ENCODE measurements at regions not wholly inside any gene's neighbourhood (a gene's known extent, or its start where the extent isn't known, plus 50 kb on each side); places are given as distances from the start of the nearest gene placed in this dataset.
A peak's percentile ranks its signal among the peaks of the same experiment; 100 is the strongest.
"Not testable (repeated sequence)": the region's sequence is repeated elsewhere in the genome, so short reads cannot be mapped to it uniquely, and the experiment has no call there.

DNA sequence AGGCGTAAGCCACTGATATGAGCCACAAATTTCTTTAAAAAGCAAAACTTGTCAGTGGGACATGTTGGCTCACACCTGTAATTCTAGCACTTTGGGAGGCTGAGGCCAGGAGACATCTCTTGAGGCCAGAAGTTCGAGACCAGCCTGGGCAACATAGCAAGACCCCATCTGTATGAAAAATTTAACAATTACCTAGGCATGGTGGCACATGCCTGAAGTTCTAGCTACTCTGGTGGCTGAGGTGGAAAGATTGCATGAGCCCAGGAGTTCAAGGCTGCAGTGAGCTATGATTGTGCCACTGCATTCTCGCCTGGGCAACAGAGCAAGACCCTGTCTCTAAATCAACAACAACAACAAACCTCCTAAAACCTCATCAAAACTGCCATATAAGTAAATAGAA is 147.6 kb upstream of the BARHL2 start:
- no peak for DNase-seq

DNA sequence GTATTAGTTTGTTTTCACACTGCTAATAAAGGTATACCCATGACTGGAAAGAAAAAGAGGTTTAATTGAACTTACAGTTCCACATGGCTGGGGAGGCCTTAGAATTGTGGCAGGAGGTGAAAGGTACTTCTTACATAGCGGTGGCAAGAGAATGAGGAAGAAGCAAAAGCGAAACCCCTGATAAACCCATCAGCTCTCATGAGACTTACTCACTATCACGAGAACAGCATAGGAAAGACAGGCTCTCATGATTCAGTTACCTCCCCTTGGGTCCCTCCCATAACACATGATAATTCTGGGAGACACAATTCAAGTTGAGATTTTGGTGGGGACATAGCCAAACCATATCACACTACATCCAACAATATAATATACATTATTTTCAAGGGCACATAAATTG is 145.7 kb upstream of the BARHL2 start:
- no peak for DNase-seq

- not testable (repeated sequence) for DNase-seq
Observed at GRCh38 chr1:90861421-90861820, 144.3 kb upstream of the BARHL2 start.

DNA sequence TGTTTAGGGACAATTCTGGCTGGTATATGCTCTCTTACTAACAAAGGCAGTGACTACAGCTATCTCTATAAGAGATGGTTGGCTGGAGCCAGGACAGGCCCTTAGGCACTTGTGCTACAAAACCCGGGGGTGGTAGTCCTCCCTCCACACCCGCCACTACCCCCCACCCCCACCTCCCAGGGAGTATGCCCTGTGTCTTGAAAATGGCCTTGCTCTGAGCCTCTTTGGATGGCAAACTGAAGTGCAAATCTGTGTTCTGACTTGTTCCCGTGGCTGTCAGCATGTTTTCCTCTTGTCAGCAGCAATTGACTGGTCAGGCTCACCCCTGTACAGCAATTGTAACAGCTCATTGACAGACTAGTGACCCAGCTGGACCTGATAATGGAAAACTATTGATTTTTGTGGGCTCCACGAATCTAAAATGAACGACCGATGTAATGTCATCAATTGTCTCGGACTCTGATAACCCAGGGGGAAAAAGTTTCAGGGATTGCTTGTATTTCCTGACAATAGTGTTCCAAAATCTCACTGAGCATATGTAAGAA is 139.4 kb upstream of the BARHL2 start:
- DNase-seq = no peak

- DNase-seq = no peak
Observed at GRCh38 chr1:90854397-90854924, 137.4 kb upstream of the BARHL2 start.

GRCh38 chr1:90851711-90852050 is 134.6 kb upstream of the BARHL2 start:
- DNase-seq = no peak

DNA sequence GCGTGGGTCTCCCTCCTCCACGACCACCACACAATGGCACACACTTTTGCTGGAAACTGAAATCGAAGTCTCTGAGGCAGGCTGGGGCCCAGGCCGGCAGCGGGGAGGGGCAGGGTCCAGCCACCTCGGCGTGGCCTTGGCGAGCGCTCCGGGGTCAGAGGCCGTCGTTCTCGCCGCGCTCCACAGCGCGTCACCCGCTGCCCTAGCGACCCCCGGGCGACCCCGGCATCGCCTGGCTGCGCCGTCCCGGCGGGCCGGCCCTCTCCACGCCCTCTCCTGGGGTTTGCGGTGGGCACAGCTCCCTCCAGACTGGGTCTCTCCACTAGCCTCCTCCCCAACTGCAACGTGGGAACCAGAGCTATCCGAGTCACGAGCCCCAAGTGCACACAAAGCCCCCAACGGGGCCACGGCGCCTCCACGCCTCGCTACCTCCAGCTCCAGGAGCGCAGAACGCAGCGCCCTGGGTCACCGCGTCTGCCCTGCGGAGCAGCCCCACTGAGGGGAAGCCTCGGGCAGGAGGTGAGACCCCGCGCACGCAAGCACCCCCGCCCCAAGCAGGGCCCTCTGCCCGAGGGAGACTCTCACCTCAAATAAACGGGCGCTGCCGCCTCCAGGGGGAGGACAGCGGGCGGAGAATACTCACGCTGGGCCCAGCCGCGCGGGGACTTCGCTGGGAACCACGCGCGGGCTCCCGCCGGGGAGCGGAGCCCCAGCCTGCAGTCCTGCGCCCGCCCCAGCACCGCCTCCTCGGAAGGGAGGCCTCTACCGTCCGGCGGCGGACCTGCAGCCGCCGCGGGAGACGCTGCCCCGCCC is 134.0 kb upstream of the BARHL2 start:
- DNase-seq = peak; percentile 90

- peak; percentile 38 for DNase-seq
Observed at GRCh38 chr1:90850181-90850897, 133.2 kb upstream of the BARHL2 start.

- DNase-seq = no peak
Observed at GRCh38 chr1:90841473-90841872, 124.4 kb upstream of the BARHL2 start.

DNA sequence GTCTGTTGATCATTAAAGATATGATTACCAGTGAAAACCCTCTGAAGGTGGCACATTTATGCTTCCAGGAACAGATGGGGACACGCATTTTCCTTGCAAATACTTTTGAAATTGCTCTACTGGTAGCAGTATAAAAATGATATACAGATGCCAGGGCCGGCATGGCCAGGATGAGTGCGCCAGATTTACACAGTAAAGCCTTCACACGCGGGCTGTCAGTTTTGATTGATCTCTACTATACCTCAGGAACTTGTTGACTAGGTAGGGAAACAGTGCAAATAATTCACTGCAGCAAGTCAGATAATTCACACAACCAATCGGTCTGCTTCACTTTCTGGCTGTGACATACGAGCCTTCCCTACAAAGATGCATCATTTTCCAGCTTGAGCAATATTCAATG is 123.2 kb upstream of the BARHL2 start:
- DNase-seq = no peak

- no peak for DNase-seq
Observed at GRCh38 chr1:90839323-90839722, 122.2 kb upstream of the BARHL2 start.

- DNase-seq = no peak
Observed at GRCh38 chr1:90838720-90839119, 121.6 kb upstream of the BARHL2 start.

- DNase-seq = no peak
Observed at GRCh38 chr1:90837420-90837819, 120.3 kb upstream of the BARHL2 start.

DNA sequence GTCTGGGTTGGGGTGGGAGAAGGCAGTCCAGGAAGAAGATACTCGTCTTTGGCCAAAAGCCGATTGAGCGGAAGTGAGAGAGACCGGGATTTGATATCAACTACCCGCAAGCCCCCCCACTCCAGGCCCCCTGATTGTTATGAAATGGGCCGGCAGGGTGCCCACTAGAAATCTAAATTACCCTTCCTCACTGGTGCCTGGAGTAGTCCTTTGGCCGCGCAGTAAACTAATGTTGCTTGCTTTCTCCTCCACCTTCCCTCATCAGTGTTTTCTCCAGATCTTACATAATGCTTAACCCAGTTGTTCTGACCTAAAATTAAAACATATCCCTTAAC is 119.2 kb upstream of the BARHL2 start:
- peak; percentile 17 for DNase-seq

- DNase-seq = peak; percentile 25
Observed at GRCh38 chr1:90835661-90836344, 118.7 kb upstream of the BARHL2 start.

GRCh38 chr1:90834886-90835660 is 118.0 kb upstream of the BARHL2 start:
- peak; percentile 25 for DNase-seq

DNA sequence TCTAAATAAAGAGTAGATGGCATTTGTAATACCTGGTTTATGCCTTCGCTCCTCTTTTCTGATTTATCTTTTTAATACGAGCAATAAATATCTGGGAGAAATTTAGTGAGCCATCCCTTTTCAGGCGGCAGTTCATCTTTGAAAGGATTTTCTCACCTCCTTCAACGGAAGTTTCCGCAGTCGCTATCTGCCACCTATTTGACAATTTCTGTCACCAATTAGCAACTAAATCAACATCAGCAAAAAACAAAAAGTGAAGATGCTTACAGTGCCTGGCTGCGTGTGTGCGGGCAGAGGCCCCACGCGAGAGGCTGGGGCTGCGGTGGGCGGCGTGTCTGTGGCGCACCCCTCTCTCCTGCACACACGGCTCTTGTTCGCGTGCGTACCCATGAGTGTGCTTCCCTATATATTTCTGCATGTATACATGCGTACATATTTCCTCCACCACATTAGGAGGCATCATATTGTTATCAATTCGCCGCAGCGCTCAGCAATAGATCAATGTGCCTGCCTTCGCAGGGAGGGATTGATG is 117.3 kb upstream of the BARHL2 start:
- DNase-seq = no peak

DNA sequence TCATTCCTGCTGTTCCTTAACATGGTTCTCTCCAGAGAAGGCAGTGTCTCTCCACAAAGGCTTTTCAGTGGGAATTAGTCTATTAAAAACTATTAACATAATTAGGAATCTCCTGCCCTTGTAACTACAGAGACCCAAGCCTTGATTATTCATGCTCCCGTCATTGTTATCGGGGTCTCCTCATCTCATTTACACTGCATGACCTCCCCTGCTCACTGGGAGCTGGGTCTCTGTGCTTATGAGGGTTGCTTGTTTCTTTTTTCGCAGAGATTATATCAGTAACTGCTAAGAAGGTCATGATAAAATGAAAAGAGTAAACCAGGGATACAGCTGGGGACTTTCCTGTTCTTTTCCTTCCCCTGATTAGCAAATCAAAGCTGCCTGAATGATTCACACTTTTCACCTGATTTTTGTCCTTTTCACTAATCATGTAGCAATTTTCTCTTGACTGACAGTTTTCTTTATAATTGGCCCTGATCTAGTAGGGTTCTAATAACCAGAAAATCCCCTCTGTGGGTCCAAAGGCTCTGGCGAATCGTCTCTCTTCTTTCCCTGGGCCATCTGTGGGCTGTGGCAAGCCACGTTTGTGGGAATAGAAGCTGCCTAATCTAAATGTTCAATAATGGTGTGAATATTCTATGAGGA is 116.5 kb upstream of the BARHL2 start:
- DNase-seq = no peak

GRCh38 chr1:90831910-90832309 is 114.8 kb upstream of the BARHL2 start:
- peak; percentile 24 for DNase-seq

DNA sequence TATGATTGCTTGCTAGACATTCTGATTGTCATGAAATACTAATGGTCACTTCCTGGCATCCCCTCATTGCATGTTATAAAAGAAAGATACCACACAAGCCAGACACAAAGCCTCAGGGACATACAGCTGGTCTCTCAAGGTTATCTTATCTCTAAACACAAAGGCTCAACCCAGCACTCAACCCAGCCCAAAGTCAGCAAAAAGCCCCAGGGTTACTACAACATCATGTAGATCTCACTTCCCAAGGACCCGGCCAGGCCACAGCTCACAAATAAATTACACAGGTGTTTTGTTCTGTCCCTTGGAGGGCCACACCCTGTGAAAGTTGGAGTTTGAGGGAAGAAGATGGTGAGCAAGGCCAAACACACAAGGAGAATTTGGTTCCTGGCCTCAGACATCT is 109.7 kb upstream of the BARHL2 start:
- DNase-seq = peak; percentile 52

DNA sequence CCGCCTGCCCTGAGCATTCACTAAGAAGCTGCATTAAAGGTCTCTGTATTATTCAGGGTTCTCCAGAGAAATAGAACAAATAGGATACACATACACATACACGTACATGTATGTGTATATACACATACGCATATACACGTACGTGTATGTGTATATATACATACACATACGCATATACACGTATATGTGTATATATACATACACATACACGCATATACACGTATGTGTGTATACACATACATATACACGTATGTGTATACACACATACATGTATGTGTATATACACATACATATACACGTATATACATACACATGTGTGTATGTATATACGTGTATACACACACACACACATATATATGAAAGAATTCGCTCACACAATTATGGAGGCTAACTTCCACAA is 108.9 kb upstream of the BARHL2 start:
- no peak for DNase-seq

DNA sequence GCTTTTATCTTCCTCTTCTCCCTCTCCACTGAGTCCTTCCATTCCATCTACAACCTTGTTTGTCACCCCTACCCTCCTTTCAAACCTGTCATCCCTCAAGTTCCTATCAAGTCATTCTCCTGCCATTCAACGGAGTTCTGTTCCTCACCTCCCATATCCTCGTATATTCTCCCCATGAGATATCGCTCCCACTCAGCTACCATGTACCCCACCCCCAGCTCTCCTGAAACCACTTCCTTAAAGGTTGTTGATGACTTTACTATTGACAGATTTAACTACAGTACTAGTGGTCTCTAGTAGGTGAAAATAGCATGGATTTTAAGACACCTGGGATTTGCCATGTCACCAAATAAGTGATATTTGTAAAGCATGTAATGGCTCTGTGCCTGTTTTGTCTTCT is 107.4 kb upstream of the BARHL2 start:
- DNase-seq = no peak
